Lower leg skin (tissue), 4 donors: ENCODE measurements at regions not wholly inside any gene's neighbourhood (a gene's known extent, or its start where the extent isn't known, plus 50 kb on each side); places are given as distances from the start of the nearest gene placed in this dataset.

Experiments used
- DNase-seq, 2 donors: peaks; one replicate each; pipeline ENCODE4 v3.0.0-alpha.2; 2019; ENCODE audit warnings: low spot score in 2 of 2
- H3K4me3 ChIP-seq: fragments of 200-600 bp; sonication (generic); 2 replicates; pipeline ENCODE4 v1.5.1; 2017; ENCODE audit warnings: mild to moderate bottlenecking, low read depth; ENCODE audit not compliant: poor library complexity, severe bottlenecking
- CTCF ChIP-seq, 3 donors: fragments of 450-650 bp; IDR thresholded peaks; one replicate each; pipeline ENCODE4 v1.5.1; 2016; ENCODE audit warnings: antibody characterized with exemption in 3 of 3, mild to moderate bottlenecking in 3 of 3, moderate library complexity in 2 of 3
- POLR2A ChIP-seq, 2 donors: fragments of 450-650 bp; IDR thresholded peaks; one replicate each; pipeline ENCODE4 v1.6.1; 2016 to 2017; ENCODE audit warnings: antibody characterized with exemption in 2 of 2, mild to moderate bottlenecking in 1 of 2, moderate library complexity in 1 of 2
- WGBS, 2 donors: methylation state at CpG; one replicate each; pipeline ENCODE4 v1.1.5; 2018; 5-methylcytosine and 5-hydroxymethylcytosine counted together
- intact Hi-C: fragments of 100-400 bp; cut with DNase I; formaldehyde crosslinking; loops from one replicate; pipeline ENCODE4 v1.15.0; 2023; ENCODE audit warnings: low total_unique reads

GRCh38 chr16:66212428-66212827, 154.1 kb upstream of the CDH5 start:
- intact Hi-C loops, result no loop called here
- no peak overlapping the region for H3K4me3 ChIP-seq
- DNase-seq, result no peak
- 37 to 39% methylated on average over 6 of the region's 6 CpGs for WGBS, 2 donors
- TF ChIP-seq POLR2A (IDR thresholded peaks at IDR 0.05) (no peak), CTCF (IDR thresholded peaks at IDR 0.05) (no peak)

DNA sequence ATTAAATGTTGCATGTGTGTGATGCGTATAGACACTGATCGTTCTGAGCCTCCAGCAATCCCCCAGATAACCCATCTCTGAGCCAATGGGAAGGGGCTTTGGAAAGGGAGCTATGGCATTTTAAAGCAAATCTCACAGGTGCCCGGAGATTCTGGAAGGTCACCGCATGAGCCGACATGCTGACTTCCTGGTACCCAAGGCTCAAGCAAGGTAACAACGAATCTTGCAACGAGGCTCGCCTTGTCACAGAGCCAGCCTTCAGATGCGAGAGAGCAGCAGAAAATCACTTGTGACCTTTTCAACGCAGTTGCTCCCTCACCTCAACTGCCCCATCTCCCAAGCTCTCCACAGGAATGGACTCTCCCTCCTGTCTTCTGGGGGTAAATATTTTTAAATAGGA, 154.8 kb upstream of the CDH5 start:
- TF ChIP-seq POLR2A (IDR thresholded peaks at IDR 0.05) (no peak), CTCF (IDR thresholded peaks at IDR 0.05) (no peak)
- H3K4me3 ChIP-seq, result no peak overlapping the region
- intact Hi-C loops, result no loop called here
- WGBS, 2 donors, result 85 to 88% methylated on average over 10 of the region's 10 CpGs
- no peak for DNase-seq

- TF ChIP-seq CTCF (IDR thresholded peaks at IDR 0.05), result no peak
- TF ChIP-seq POLR2A (IDR thresholded peaks at IDR 0.05), result no peak
- WGBS, 2 donors, result 58 to 77% methylated on average over 5 of the region's 5 CpGs
Observed at GRCh38 chr16:66207883-66208265, 158.6 kb upstream of the CDH5 start.

DNA sequence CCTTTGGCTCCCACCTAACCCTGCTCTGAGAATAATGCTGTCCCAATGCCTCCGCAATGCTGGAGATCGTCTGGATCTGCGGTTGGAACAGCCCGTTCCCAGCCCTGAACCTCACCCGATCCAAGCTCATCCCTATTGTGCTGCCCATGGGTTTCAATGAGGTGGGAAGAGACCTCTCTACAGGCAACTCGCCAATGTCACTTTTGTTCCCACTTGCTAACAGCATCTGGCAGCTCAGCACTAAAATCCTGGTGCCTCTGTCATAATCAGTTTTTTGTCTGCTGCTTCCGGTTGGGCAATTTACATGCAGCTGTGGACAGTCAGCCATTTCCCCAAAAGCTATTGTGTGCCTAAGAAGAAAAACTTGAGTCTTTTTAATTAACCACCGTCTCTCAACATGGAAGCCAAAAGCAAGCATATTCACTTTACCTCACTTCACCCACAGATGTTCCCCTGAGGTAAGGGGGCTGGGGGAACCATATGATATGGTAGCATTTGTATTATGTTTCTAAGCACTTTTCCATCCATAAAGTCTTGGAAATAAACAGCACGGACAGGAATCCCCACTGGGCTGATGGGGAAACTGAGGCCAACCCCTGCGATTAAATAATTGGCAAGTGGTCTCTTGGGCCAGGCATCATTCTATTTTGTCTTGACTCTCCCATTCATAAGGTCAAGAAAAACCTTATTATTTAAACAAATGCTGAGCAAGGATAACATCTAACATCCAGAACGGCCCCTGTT, 159.2 kb upstream of the CDH5 start:
- DNase-seq, result peak in 1 of 2 donors; percentile 65
- intact Hi-C loops, result no loop called here
- 72 to 76% methylated on average over 11 of the region's 11 CpGs for WGBS, 2 donors

More at GRCh38 chr16:66207883-66208265, 158.6 kb upstream of the CDH5 start:
- intact Hi-C loops, result no loop called here
- no peak overlapping the region for H3K4me3 ChIP-seq
- no peak for DNase-seq

GRCh38 chr16:66206363-66206762, 160.1 kb upstream of the CDH5 start:
- H3K4me3 ChIP-seq, result no peak overlapping the region
- WGBS, 2 donors, result 70 to 87% methylated on average over 4 of the region's 4 CpGs
- DNase-seq, result no peak
- TF ChIP-seq POLR2A (IDR thresholded peaks at IDR 0.05) (no peak), CTCF (IDR thresholded peaks at IDR 0.05) (no peak)
- intact Hi-C loops, result no loop called here

More for the DNA sequence above, 159.2 kb upstream of the CDH5 start:
- no peak overlapping the region for H3K4me3 ChIP-seq
- TF ChIP-seq CTCF (IDR thresholded peaks at IDR 0.05) (no peak), POLR2A (IDR thresholded peaks at IDR 0.05) (no peak)
